ENCODE measurements at regions not wholly inside any gene's neighbourhood (a gene's known extent, or its start where the extent isn't known, plus 50 kb on each side); places are given as distances from the start of the nearest gene placed in this dataset.

GRCh38 chr16:5643855-5644531 lies 546.4 kb upstream of the EEF2KMT start (continued):
- no peak for TF ChIP-seq FIP1L1 (IDR thresholded peaks at IDR 0.05; ENCODE audit: borderline replicate concordance, insufficient read depth, low read depth, low read length)
- TF ChIP-seq HMG20B (CRISPR knock-in tag; conservative IDR thresholded peaks at IDR 0.05) = no peak
- no peak for TF ChIP-seq SMAD3 (CRISPR knock-in tag; IDR thresholded peaks at IDR 0.05)
- TF ChIP-seq ZNF567 (CRISPR knock-in tag; IDR thresholded peaks at IDR 0.05; ENCODE audit: borderline replicate concordance) = no peak
- no peak for TF ChIP-seq ZNF780A (CRISPR knock-in tag; IDR thresholded peaks at IDR 0.05)
- no peak for TF ChIP-seq EHMT2 (IDR thresholded peaks at IDR 0.05; ENCODE audit: borderline replicate concordance, low read depth, low read length)
- TF ChIP-seq NPAS2 (CRISPR knock-in tag; IDR thresholded peaks at IDR 0.05; ENCODE audit: borderline replicate concordance) = no peak

- in situ Hi-C loops (cut with HindIII; ENCODE audit: extremely low pct_ligation_motif_present, low pct_unique_long_range_greater_than_20kb) = no loop called here
- Histone ChIP-seq H3K9ac (ENCODE audit: insufficient read depth, low read depth, low read length) (no peak overlapping the region), H3K4me1 (ENCODE audit: insufficient read depth, low read length) (no peaks in the 10 kb centered on the region), H3K27ac (ENCODE audit: extremely low read length, insufficient read depth, low read length) (no peak overlapping the region), H3K4me3 (replicated peaks in 1 of 3; ENCODE audit: insufficient read depth in 1 of 3, low read depth in 2 of 3, low read length in 3 of 3) (no peak overlapping the region), H3K9me3 (ENCODE audit: low read length) (no peaks in the 10 kb centered on the region), H4K20me1 (ENCODE audit: insufficient read depth, low read length) (no peaks in the 10 kb centered on the region), H3K27me3 (ENCODE audit: control insufficient read depth in 1 of 2, insufficient read depth in 2 of 2, low read length in 2 of 2) (peaks cover 2 to 8% of the 10 kb centered on the region in 2 experiments; a peak in 3 of 5 replicates), H3K36me3 (replicated peaks in 1 of 2; ENCODE audit: control insufficient read depth in 1 of 2, insufficient read depth in 2 of 2, low read length in 2 of 2) (no peaks in the 10 kb centered on the region), H3K79me2 (ENCODE audit: insufficient read depth, low read length) (no peaks in the 10 kb centered on the region), H3K4me2 (ENCODE audit: low read depth, low read length) (no peak overlapping the region), H2AFZ (ENCODE audit: low read length) (no peak overlapping the region)
- whole genome bisulfite sequencing (ENCODE audit: low lambda C conversion rate) = 5% methylated on average over 6 of the region's 6 CpGs
- ATAC-seq = no peak
- FAIRE-seq = no peak
- CTCF ChIA-PET (ENCODE audit: low intra/inter-chr PET ratio, low total read pairs) = no interaction called here
- POLR2A ChIA-PET = no interaction called here
- no peak for TF ChIP-seq CENPT (CRISPR knock-in tag; IDR thresholded peaks at IDR 0.05; ENCODE audit: low read depth)
- no peak for TF ChIP-seq SP5 (CRISPR knock-in tag; IDR thresholded peaks at IDR 0.05; ENCODE audit: borderline replicate concordance, low read depth)
- TF ChIP-seq ZSCAN22 (CRISPR knock-in tag; IDR thresholded peaks at IDR 0.05) = no peak
- TF ChIP-seq ZNF543 (CRISPR knock-in tag; IDR thresholded peaks at IDR 0.05) = no peak
- no peak for TF ChIP-seq KLF9 (CRISPR knock-in tag; IDR thresholded peaks at IDR 0.05; ENCODE audit: low read depth)
- TF ChIP-seq ZNF17 (CRISPR knock-in tag; IDR thresholded peaks at IDR 0.05) = no peak
- BruUV-seq (replicated peaks) = no TSS peak
- no peak for DNase-seq (ENCODE audit: low spot score)
- intact Hi-C loops (cut with micrococcal nuclease; ENCODE audit: unreplicated experiment) = no loop called here
These were observed 544.8 kb upstream of the EEF2KMT start for GRCh38 chr16:5642436-5642835.

Measured in HepG2 (cell line).